Fibroblast of skin of right biceps (primary cell): ENCODE measurements at regions not wholly inside any gene's neighbourhood (a gene's known extent, or its start where the extent isn't known, plus 50 kb on each side); places are given as distances from the start of the nearest gene placed in this dataset.

Experiments used
- DNase-seq: peaks from one replicate; pipeline ENCODE4 v3.0.0-alpha.2; 2013

DNA sequence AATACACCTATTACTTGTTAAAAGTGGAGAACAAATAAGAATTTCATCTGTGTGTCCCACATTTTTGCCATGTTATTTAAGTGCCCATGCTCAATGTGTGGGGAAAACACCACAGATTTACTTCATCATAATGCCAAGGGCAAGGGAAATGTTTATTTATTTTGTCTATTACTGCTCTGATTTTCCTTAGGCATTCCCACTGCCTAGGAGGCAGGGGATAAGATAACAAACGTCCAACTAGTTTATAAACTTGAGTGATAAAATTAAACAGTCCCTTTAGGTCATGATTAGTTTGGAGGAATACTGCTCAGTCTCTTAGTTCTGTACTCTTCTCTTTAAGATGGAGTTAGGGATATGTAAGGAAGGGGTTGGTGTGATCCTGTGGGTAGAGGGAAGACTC is 598.4 kb upstream of the MARCKS start:
- no peak for DNase-seq

DNA sequence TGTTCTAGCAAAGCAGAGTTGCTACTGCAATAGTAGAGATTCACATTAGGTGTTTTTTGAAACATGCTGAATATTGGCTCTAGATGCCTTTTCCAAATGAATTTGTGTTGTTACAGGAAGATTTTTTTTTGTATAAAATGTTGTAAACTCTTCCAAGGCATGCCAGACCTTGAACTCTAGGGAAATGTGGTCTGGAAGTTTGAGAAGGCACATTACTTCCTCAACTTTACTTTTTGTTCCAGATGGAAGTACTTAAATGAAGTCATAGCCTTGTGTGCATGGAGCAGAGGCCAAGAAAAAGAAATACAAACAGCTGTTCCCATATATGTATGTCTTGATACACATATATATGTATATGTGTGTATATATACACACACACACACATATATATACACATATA is 585.7 kb upstream of the MARCKS start:
- peak; percentile 56 for DNase-seq

DNA sequence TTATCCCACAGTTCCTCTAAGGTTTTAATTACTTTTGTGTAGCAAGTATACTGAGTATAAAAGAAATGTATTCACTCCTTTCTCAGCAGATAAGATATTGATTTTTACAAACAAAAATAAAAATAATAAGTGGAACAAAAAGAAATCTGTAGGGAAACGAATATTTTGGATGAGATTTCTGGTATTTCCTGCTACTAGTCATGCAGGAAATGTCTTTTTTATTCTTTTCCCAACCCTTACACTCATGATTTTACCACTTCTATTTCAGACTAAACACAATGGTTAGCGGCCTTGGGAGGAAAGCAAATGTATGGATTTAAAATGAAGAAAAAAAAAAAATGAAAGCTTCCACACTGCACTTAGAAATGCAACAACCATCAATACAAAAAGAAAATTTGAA is 580.5 kb upstream of the MARCKS start:
- peak; percentile 10 for DNase-seq

DNA sequence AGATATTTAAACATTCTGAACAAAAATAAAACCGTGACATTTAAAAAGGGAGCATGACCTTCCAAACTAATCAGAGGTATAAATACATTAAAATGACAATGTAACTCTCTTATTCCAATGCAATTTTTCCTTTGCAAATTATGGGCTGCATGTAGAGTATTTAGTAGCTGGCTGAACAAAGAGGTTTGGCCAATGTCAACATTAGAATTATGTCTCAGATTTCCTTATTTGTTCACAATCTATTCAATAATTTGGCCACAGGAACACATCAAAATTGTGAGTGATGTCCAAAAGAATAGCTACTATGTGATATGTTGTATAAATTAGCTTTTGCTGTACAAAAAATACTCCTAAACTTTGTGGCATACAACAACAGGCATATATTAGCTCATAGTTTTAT is 580.0 kb upstream of the MARCKS start:
- no peak for DNase-seq

- peak; percentile 82 for DNase-seq
These were observed 576.1 kb upstream of the MARCKS start for GRCh38 chr6:113281014-113281413.

DNA sequence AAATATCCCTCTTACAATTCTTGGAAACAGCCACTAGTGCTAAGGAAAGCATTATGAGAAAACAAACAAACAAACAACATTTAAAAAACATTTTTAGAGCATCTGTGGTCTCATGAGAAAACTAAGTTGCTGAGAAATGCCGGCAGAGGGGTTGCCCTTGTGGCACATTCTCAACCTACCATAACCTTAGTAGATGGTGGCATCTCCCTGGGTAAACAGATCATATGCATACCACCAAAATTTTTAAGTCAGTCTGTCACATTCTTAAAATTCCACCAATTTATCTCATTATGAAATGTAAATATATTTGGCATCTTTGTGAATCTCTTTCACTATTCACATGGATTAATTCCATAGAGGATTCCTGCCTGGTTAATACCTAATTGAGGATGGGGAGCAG is 575.7 kb upstream of the MARCKS start:
- peak; percentile 48 for DNase-seq

DNA sequence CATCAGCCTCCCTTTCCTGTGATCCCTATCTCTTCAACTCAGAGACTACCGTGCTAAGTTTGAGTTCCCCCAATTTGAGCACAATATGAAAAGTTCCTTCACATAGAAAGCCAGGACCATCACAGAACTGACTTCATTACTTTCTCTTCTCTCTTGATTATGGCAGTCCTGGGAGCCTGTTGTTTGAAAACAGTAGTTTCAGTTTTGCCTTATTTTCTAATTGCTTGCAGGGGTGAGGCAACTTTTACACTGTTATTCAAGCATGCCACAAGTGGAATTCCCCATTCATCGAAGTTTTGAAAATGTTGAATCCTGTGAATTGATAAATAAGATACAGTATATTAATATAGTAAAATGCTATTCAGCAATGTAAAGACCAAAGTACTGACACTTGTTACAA is 569.7 kb upstream of the MARCKS start:
- no peak for DNase-seq

- no peak for DNase-seq
These were observed 568.7 kb upstream of the MARCKS start for GRCh38 chr6:113288409-113288808.

GRCh38 chr6:113289166-113289565 is 568.0 kb upstream of the MARCKS start:
- no peak for DNase-seq

DNA sequence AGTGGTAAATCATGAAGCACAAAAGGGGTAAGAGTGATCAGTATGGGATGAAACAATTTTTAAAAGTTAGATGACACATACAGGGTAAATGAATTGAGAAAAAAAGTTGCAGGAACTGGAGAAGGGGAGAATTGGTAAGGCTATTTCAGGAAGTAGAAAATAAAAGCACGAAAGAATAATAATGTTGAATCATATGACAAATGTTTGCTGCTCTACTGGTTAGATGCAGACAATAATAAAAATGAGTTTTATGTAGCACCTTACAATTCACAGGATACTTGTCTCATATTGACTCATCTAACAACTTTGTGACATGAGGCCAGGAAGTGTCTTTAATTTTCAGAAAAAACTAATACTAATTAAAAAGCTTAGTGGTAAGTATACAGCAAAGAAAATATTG is 566.5 kb upstream of the MARCKS start:
- DNase-seq = peak; percentile 4

GRCh38 chr6:113291751-113292445 is 565.2 kb upstream of the MARCKS start:
- DNase-seq = peak; percentile 37

- DNase-seq = peak; percentile 47
These were observed 564.3 kb upstream of the MARCKS start for GRCh38 chr6:113292646-113293422.

GRCh38 chr6:113293423-113293740 is 563.8 kb upstream of the MARCKS start:
- no peak for DNase-seq

DNA sequence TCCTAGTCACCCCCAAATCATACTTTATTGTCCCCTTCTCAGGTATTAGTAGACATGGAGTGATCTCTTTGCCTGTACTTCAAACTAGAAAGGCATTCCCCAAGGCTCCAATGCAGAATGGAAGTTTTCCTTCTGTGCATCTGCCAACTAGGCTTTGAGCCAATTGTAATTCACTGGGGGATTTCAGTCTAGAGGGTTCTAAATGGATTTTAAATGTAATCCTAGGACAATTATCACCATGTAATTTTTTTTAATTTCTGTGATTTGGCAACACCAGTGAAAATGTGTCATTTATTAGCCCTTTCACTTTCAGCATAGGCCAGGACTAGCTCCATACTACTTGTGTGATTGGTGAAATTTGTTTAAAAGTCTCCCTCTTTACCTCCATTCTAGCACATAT is 557.6 kb upstream of the MARCKS start:
- DNase-seq = peak; percentile 64

DNA sequence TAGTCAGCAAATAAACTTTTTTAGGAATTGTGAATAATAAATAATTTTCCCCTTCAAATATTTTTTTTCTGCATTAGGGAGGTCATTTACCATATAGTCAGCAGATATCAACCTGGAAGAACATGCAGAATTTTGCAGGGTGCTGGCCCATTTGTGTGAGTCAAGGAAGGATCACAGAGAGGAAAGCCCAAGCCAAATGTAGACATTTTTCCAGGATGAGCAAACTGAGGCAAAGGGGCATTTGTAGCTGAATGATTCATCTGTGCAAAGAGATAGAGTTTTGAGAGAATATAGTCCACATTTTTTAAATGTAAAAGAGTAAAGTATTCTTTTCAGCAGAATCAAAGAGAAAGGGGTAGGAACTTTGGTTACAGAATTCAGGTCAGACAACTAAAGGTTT is 555.5 kb upstream of the MARCKS start:
- peak; percentile 60 for DNase-seq

DNA sequence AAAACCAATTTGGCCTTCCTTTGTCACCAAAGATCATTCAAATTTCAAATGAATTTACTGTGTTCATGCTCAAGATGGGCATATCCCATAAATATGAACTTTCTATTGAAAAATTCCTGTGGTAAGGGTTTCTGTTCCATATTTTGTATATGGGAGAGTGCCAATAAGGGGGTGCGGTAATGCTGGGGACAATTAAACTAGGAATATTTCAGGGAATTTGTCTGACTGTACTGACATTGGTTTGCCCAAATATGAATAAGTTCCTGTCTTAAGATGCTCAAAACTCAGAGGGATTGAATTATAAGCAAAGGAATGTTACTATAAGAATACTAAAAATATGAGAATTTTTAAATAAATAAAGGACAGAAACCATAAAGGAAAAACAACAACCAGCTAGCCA is 553.0 kb upstream of the MARCKS start:
- peak; percentile 77 for DNase-seq

DNA sequence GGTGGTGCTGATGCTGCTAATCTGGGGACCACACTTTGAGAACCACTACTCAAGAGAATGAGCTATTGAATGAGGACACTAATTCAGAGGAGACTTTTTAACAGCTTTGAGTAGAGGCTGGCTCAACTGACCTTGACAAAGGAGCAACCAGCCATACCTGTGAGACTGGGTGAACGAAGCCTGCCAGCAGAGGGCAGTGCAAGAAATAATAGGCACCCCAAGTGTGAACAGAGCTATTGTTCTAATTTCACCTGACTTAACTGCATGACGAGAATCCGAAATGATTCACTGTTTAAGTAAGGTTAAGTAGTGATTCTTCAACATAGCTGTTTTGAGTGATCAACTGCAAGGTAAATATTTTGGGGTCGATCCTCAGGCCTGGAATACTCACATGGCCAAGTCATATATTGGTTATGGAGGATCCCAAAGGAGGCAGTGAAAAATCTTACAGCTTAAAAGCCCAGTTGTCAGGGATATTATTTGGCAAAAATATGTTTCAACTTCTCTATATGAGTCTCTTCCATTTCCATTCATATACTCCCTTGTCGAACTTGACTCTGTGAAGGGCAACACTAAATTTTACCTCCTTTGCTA is 550.5 kb upstream of the MARCKS start:
- DNase-seq = no peak

DNA sequence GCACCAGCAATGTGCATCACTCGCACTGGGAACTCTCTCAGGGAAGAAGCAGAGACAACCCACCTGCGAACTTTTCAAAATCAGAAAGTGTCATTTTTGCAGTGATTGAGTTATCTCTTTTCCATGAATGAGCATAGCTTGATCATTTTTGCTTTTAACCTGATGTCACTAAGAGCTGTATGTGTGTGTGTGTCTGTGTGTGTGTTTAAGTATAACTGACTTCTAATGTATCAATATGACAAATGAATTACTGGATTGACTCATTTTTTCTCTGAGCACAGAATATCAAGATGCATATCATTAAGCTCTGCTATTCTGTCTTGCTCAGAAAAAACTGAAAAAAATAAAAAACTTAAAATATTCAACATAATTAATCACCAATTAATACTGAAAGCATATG is 548.9 kb upstream of the MARCKS start:
- DNase-seq = no peak

GRCh38 chr6:113313841-113314240 is 543.3 kb upstream of the MARCKS start:
- DNase-seq = no peak

DNA sequence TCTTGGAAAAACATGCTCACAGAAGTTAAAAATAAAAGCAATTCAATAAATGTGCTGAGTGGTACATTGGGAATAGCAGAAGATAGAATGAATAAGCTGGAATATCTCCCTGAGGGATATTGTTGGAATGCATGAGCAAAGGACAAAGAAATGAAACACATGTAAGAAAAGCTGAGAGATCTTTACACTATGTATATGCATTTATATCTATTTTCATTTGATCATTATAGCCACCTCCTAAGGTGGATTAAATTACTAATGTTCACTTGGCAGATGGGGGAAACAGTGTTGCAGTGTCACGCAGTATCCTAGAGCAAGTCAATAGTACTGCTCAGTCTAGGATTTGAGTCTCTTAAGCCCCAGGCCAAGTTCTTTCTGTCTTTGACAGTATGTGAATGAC is 542.0 kb upstream of the MARCKS start:
- peak; percentile 69 for DNase-seq

- DNase-seq = no peak
These were observed 541.3 kb upstream of the MARCKS start for GRCh38 chr6:113315879-113316278.

DNA sequence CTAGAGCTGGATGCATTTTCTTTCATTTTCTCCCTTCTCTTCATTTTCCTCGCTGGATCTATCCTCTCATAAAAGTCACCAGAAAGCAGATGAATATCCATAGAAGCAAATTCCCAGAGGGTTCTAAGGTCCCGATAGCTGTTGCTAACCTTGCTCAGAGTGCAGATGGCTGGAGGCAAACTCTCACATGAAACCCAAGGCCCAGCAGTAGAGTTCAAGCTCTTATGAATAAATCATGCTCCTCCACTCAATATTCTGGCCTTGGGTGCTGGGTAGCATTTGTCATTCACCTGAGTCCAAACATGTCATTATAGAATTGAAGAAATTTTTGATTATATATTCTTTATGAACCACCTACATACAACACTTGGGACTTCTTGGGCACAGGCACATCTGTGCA is 539.7 kb upstream of the MARCKS start:
- DNase-seq = no peak

DNA sequence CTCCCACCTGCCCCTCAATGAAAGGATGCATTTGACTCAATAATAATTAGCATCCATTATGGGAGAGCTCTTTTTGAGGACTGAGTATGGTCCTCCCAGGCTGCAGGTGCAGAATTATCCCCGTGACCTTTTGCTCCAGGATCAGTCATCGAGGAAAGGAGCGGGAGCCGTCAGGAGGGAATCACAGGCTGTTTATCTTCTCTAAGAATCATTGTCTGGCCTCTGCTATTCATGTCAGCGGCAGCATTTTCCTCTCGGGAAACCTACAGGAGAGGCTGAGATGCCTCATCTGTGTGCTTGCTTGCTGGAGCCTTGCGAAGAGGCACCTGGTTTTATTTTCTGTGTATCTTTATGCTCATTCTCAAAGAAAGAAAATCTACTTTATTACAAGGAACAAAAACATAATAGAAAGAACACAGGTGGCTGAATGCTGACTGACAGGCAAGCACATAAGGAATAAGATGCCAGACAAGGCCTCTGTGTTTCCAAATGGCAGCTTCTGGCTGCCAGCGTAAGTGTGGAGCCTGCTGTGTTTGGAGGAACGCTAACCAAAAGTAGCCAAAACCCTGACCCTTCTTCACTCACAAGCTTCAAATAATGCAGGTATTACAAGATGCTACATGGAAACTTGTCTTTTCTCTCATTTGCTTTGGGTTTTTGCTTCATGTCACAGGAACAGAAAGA is 539.1 kb upstream of the MARCKS start:
- no peak for DNase-seq

GRCh38 chr6:113318575-113318917 is 538.6 kb upstream of the MARCKS start:
- DNase-seq = no peak
